ENCODE measurements at regions not wholly inside any gene's neighbourhood (a gene's known extent, or its start where the extent isn't known, plus 50 kb on each side); places are given as distances from the start of the nearest gene placed in this dataset.

DNA sequence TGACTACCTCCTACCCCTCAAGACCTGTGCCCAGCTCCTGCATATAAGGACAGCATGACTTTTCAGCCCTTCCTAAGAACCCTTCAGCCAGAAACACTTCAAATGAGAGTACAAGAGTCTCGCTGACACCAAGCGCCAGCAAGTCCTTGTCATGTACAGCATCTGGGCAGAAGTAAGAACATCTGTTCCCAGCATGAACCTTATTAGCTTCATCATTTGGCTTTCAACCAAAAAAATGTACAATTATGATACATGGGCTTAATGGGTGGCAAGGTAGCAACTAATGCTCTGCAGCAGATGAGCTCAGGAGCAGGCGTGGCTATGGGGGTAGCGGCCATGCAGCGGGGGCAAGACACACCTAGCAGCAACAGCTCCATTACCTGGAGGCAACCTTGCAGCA, 487.6 kb downstream of the COG6 start:
- no peak for DNase-seq (ENCODE audit: low read depth in 2 of 2)

DNA sequence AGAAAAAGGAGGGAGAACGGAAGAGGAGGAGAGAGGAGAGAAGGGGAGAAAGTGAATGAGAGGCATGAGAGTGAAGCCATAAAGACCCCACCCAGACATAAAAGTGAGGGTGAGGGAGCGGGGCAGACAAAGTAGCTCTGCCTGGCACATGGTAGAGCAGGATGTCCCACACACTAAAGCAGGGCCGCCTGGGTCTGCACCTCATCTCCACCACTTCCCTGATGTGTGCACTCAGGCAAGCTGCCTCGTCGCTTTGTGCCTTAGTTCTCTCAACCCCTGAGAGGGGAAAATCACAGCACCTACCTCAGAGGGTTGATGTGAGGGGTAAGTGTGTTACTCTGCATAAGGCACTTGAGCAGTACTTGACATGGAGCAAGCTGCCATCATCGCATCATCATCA, 488.1 kb downstream of the COG6 start:
- DNase-seq (ENCODE audit: low read depth in 2 of 2), result no peak

GRCh38 chr13:40145139-40145538, 489.7 kb downstream of the COG6 start:
- DNase-seq (ENCODE audit: low read depth in 2 of 2), result no peak

DNA sequence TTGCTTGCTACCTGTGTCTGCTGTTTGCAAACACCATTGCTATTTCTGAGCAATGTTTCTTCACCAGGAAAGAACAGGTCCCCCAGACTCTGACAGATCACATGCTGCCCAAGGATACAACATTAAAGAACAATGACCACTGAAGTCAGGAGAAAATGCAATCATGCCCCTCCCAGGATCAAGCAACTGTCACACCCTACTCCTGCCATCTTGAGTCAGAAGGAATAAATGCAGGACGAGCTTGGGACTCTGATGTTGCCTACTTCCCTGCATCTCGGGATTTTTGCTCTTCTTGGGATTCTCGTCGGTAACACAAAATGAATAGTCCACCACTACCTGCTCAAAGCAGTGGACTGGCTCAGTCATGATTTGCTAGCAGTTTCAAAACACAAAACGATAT, 490.6 kb downstream of the COG6 start:
- DNase-seq (ENCODE audit: low read depth in 2 of 2), result no peak

DNA sequence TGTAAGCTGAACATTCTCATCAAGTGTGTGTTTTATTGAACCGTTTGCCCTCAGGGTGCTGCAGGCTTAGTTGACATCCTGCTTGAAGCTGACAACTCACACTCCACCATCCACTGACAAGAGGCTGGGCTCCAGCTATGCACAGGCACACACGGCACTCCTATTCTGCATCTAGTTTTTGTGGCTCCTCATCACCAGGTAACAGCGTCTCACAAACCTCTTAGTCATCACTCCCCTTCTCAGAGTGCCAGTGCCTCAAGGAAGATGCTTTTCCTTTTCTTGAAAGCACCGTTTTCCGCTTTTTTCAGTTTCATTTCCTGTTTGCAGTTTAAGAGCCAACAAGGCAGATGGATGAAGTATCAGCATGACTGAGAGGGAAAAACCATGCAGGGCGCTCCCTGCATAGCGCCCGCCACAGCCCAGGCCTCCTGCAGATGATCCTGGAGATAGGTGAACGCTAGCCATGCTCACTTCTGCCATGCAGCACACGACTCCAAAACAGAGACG, 491.2 kb downstream of the COG6 start:
- DNase-seq (ENCODE audit: low read depth in 2 of 2), result no peak

- peak in 1 of 2 donors; percentile 23 for DNase-seq (ENCODE audit: low read depth in 2 of 2)
Measured at GRCh38 chr13:40148101-40148500, 492.6 kb downstream of the COG6 start.

- DNase-seq (ENCODE audit: low read depth in 2 of 2), result no peak
Measured at GRCh38 chr13:40148742-40149141, 493.3 kb downstream of the COG6 start.

- DNase-seq (ENCODE audit: low read depth in 2 of 2), result no peak
Measured at GRCh38 chr13:40149611-40150274, 494.3 kb downstream of the COG6 start.

DNA sequence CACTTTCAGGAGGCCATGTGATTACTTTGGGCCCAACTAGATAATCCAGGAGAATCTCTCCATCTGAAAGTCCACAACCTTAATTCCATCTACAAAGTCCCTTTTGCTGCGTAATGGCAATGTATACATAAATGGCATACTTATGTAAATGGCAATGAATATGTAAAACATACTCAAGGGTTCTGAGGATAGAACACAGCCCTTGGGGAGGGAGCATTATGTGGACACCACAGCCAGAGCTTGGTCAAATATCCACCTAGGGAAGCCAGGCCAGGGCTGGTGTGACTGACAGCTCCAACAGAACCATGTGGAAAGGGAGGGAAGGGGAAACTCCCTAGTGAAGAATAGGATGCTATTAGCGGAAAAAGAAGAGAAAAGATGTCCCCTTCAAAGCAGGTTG, 496.2 kb downstream of the COG6 start:
- no peak for DNase-seq (ENCODE audit: low read depth in 2 of 2)

DNA sequence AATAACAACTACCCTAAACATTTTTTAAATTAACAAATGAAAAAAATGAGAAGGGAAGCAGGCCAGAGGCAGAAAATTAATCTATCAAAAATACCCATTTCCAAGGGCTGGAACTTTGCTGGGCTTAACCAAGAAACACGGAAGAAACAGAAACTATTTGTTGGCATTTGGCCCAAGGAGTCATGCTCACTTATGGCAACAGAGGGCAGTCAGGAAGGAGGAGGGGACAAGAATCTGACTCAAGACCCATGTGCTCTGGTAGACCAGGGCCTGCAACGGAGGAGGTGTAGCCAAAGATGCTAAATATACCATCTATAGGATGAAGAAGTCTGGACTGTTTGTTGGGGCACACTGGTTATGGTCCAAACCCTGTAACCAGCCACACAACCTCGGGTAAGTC, 496.7 kb downstream of the COG6 start:
- no peak for DNase-seq (ENCODE audit: low read depth in 2 of 2)

DNA sequence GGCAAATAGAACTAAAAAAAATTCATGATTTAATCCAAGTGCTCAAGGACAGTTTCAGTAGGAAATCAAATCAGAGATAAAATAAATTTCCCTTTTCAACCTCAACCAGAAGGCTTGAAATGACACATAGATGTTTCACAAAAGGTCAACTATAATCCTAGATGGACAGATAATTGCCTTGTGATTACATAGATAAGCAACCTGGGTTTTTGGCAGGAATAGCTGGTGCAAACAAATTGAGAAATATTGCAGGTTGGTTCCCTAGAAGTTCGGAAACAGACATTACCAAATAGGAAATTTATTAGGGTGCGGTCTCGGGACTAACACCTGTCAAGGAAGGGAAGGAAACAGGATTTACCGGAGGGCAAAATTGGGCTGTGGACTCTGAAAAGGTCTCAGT, 497.5 kb downstream of the COG6 start:
- DNase-seq (ENCODE audit: low read depth in 2 of 2), result no peak

GRCh38 chr13:40153516-40153915, 498.1 kb downstream of the COG6 start:
- DNase-seq (ENCODE audit: low read depth in 2 of 2), result no peak

DNA sequence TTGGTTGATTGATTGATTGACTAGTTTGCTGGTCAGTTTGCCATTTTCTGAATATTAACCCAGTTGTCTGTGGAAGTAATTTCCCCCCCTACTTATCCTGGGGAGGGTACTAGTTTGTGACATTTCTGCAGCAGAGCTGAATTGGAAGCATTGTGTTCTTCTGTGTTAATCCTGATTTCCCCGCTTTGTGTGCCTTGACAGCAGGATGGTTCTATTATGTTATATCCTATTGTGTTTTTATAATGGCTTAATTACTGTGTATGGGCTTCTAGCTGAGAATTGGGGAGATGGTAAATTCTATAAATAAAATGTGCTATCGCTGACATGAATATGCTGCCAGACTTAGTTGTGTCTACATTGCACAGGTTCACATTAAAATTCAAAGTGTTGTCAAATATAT, 499.7 kb downstream of the COG6 start:
- no peak for DNase-seq (ENCODE audit: low read depth in 2 of 2)

DNA sequence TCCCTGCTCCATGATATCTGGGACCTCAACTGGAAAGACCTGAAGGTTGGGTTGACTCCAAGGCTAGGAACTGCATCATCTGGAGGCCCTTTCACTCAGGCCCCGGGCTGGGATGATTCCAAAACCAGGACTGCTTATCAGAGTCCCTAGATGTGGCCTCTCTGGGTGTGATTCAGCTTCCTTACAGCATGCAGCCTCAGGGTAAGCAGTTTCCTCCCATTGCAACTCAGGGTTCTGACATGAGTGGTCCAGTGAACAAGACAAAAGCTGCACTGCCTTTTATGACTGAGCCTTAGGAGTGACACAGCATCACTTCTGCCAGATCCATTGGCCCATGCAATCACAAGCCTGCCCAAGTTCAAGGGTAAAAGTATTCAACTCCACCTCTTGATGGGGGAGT, 502.8 kb downstream of the COG6 start:
- no peak for DNase-seq (ENCODE audit: low read depth in 2 of 2)

GRCh38 chr13:40158757-40159156, 503.3 kb downstream of the COG6 start:
- no peak for DNase-seq (ENCODE audit: low read depth in 2 of 2)

- DNase-seq (ENCODE audit: low read depth in 2 of 2), result no peak
Measured at GRCh38 chr13:40159736-40160135, 504.3 kb downstream of the COG6 start.

DNA sequence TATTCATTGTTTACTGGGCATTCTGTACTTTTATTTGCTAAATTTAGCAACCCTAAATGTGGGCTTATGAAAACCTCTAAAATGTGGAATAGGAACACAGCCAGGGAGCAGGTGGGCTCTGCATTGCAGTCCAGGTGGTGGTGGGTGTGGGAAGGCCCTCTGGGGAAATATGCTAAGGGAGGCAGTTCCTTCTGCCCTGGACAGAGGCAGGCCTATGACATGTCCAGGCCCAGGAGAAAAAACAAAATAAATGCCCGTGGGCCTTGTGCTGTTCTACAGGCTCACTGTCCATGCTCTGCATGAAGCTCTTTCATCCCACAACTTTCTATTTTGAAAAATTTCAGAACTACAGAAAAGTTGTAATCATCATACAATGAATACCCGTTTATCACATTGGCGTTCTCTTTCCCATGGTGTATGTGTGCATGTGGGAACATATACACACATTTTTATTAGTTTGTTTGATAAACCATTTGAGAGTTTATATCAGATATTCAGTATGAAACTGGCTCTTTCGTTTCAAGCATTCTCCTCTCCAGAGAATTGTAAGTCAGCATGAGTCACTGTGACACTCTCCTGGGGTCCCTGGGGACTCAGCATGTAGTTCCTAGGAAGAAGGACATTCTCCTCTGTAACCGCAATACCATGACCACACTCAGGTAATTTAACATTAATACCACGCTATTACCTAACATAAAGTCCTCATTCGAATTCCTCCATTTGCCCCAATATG, 505.3 kb downstream of the COG6 start:
- DNase-seq (ENCODE audit: low read depth in 2 of 2), result no peak

DNA sequence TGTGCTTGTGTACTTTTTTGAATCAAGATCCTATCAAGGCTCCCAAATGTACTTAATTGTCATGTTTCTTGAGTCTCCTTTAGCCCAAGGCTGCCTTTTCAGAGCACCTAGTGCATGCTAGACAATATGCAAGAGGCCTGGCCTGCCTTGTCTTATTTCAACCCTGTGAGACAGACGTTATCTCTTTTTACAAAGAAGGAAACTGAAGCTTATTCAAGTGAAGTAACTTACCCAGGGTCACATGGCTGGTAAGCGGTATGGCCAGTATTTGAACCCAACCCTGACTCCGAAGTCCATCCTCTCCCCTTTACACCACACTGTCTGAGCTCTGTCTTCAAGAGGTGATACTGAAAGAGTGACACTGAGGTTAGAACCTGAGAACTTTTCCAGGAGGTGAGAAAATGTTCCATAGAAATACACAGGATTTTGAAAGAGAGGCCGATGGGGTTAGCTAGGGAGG, 505.1 kb downstream of the FOXO1 start:
- no peak for DNase-seq (ENCODE audit: low read depth in 2 of 2)

- DNase-seq (ENCODE audit: low read depth in 2 of 2), result no peak
Measured at GRCh38 chr13:40161931-40162330, 504.5 kb downstream of the FOXO1 start.

GRCh38 chr13:40163066-40164000, 503.1 kb downstream of the FOXO1 start:
- no peak for DNase-seq (ENCODE audit: low read depth in 2 of 2)

GRCh38 chr13:40164133-40164532, 502.3 kb downstream of the FOXO1 start:
- no peak for DNase-seq (ENCODE audit: low read depth in 2 of 2)

GRCh38 chr13:40165316-40165932, 501.0 kb downstream of the FOXO1 start:
- DNase-seq (ENCODE audit: low read depth in 2 of 2), result no peak

Data from stimulated activated CD8-positive, alpha-beta memory T cell treated with anti-CD3 and anti-CD28 coated beads, Interleukin-7, amount 100 ng/mL, for 4 hours (primary cell).